H1 (cell line): ENCODE measurements at regions not wholly inside any gene's neighbourhood (a gene's known extent, or its start where the extent isn't known, plus 50 kb on each side); places are given as distances from the start of the nearest gene placed in this dataset.

ENCODE experiments used
- BRCA1 ChIP-seq: IDR thresholded peaks from 2 replicates; pipeline ENCODE4 v1.6.1; 2012; ENCODE audit warnings: low read depth, low read length, improper control_type of control experiment
- CEBPB ChIP-seq: IDR thresholded peaks from 2 replicates; pipeline ENCODE4 v1.6.1; 2012; ENCODE audit warnings: low read depth, low read length
- CREB1 ChIP-seq: IDR thresholded peaks from 2 replicates; pipeline ENCODE4 v1.6.1; 2012; ENCODE audit warnings: inconsistent platforms
- EGR1 ChIP-seq: IDR thresholded peaks from 2 replicates; pipeline ENCODE4 v1.6.1; 2011; ENCODE audit warnings: low read depth, low read length, borderline replicate concordance
- EZH2 ChIP-seq: fragments of 200-600 bp; sonication (generic); IDR thresholded peaks from 2 replicates; pipeline ENCODE4 v1.7.1; 2012; ENCODE audit warnings: low read depth, mild to moderate bottlenecking, moderate library complexity, low read length, inconsistent platforms; ENCODE audit not compliant: severe bottlenecking
- POU5F1 ChIP-seq: IDR thresholded peaks from 2 replicates; pipeline ENCODE4 v1.6.1; 2011; ENCODE audit warnings: low read depth, mild to moderate bottlenecking, low read length, moderate library complexity
- RNF2 ChIP-seq: fragments of 200-900, 300-1000 bp; sonication (generic); IDR thresholded peaks from 2 replicates; pipeline ENCODE4 v1.7.1; 2016; ENCODE audit warnings: borderline replicate concordance, low read depth, mild to moderate bottlenecking, antibody characterized with exemption, low read length; ENCODE audit not compliant: poor library complexity, severe bottlenecking; ENCODE audit errors: missing control alignments
- TAF7 ChIP-seq: optimal IDR thresholded peaks from 2 replicates; pipeline ENCODE3; 2011; ENCODE audit warnings: low read depth, mild to moderate bottlenecking, inconsistent platforms, low read length, moderate library complexity, borderline replicate concordance
- YY1 ChIP-seq: IDR thresholded peaks from 2 replicates; pipeline ENCODE4 v1.6.1; 2011; ENCODE audit warnings: low read depth, mild to moderate bottlenecking, low read length
- TF ChIP-seq, protein P1 (sequence below): IDR thresholded peaks from 2 replicates; pipeline ENCODE4 v1.6.1; 2012; ENCODE audit warnings: inconsistent platforms

- TF ChIP-seq, protein P1, sequence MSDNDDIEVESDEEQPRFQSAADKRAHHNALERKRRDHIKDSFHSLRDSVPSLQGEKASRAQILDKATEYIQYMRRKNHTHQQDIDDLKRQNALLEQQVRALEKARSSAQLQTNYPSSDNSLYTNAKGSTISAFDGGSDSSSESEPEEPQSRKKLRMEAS = no peak
- TF ChIP-seq CEBPB (no peak), EGR1 (no peak), POU5F1 (no peak), YY1 (no peak), EZH2 (no peak), BRCA1 (no peak), RNF2 (no peak), TAF7 (no peak), CREB1 (no peak)
Measured at GRCh38 chr7:25034136-25034535, 54.2 kb upstream of the OSBPL3 start (continued).
